B cell (primary cell): ENCODE measurements at regions not wholly inside any gene's neighbourhood (a gene's known extent, or its start where the extent isn't known, plus 50 kb on each side); places are given as distances from the start of the nearest gene placed in this dataset.

ENCODE experiments used
- EZH2 ChIP-seq: IDR thresholded peaks from 2 replicates; pipeline ENCODE4 v1.6.1; 2012; ENCODE audit warnings: borderline replicate concordance, low read depth, mild to moderate bottlenecking, moderate library complexity, low read length; ENCODE audit not compliant: insufficient read depth, poor library complexity, severe bottlenecking
- TF ChIP-seq, protein P1 (sequence below): fragments of 200-600 bp; IDR thresholded peaks from one replicate; pipeline ENCODE4 v1.8.0; 2022; ENCODE audit warnings: antibody characterized with exemption, mild to moderate bottlenecking

DNA sequence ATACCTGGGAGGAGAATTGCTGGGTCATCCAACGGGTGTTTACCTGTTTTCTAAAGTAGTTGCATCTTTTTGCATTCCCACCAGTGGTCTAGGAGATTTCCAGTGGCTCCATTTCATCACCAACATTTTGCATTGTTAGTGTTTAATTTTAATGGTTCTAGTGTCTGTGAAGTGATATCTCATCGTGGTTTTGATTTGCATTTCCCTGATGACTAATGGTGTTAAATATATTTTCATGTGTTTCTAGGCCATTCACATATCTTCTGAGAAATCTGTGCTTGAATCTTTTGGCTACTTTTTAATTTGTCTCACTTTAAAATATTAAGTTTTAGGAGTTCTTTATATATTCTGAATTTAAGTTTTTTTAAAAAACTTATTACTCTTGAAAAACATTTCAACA, 439.6 kb downstream of the TMEM135 start:
- TF ChIP-seq, protein P1, sequence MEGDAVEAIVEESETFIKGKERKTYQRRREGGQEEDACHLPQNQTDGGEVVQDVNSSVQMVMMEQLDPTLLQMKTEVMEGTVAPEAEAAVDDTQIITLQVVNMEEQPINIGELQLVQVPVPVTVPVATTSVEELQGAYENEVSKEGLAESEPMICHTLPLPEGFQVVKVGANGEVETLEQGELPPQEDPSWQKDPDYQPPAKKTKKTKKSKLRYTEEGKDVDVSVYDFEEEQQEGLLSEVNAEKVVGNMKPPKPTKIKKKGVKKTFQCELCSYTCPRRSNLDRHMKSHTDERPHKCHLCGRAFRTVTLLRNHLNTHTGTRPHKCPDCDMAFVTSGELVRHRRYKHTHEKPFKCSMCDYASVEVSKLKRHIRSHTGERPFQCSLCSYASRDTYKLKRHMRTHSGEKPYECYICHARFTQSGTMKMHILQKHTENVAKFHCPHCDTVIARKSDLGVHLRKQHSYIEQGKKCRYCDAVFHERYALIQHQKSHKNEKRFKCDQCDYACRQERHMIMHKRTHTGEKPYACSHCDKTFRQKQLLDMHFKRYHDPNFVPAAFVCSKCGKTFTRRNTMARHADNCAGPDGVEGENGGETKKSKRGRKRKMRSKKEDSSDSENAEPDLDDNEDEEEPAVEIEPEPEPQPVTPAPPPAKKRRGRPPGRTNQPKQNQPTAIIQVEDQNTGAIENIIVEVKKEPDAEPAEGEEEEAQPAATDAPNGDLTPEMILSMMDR = no peak
- no peak for TF ChIP-seq EZH2
